ENCODE measurements at regions not wholly inside any gene's neighbourhood (a gene's known extent, or its start where the extent isn't known, plus 50 kb on each side); places are given as distances from the start of the nearest gene placed in this dataset.

DNA sequence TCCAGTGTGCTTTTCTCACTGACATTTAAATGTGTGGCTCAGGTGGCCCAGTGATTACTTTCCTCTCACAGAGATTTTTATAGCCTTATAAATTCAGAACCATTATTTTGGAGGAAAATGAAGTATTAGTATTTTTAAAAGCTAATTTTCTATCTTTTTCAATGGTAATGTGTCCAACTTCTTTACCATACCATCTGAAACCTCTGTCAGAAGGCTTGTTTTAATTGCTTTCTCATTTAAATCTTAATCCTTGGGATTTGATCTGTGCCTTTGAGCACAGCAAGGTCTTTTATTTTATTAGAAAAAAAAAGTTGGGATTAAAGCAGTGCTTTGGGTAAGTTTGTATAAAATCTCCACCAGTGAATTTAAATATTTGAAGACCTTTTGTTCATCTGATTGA is 452.3 kb upstream of the RAG2 start:
- DNase-seq (ENCODE audit: low spot score): no peak

DNA sequence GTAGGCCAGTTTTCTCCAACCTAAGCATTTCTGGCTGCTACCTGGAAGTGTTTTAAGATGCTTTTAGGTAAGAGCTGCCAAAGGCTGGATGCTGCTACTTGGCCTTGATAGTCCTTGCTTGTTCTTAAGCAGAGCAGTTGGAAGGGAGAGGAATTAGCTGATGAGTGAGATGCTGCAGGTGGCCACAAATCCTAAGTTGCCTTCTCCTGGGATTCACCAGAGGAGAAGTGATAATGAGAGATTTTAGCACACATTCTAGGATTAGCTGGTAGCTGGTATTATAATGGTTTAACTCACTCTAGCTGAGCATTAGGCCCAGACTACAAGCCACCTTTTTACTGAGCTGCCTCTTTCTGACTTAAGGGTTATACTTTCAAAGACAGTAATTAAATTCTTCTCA is 442.9 kb upstream of the RAG2 start:
- DNase-seq (ENCODE audit: low spot score): no peak

- no peak for DNase-seq (ENCODE audit: low spot score)
Measured at GRCh38 chr11:37038911-37039310, 440.9 kb upstream of the RAG2 start.

GRCh38 chr11:37026741-37027140 is 428.7 kb upstream of the RAG2 start:
- no peak for DNase-seq (ENCODE audit: low spot score)

DNA sequence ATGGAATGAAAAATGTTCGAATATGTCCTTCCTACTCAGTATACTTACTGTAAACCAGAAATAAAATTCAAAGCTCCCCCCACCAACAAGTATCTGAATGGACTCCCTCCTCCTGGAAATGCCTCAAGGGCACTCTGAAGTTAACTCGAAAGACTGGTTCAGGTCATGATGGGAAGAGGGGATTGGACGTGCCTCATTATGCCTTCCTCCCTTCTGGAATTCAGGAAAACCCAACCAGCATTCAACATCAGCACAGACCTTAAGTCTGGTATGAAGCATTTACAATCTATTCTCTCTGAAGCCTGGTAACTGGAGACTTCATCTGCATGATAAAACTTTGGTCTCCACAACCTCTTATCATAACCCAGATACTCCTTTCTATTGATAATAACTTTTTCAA is 428.3 kb upstream of the RAG2 start:
- no peak for DNase-seq (ENCODE audit: low spot score)

DNA sequence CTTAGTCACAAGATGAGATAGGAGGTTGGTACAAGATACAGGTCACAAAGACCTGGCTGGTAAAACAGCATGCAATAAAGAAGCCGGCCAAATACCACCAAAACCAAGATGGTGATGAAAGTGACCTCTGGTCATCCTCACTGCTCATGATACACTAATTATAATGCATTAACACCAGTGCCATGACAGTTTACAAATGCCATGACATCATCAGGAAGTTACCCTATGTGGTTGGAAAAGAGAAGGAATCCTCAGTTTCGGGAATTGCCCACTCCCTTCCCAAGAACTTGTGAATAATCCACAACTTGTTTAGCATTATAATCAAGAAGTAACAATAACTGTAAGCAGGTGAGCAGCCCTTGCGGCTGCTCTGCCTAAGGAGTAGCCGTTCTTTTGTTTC is 408.5 kb upstream of the RAG2 start:
- no peak for DNase-seq (ENCODE audit: low spot score)

DNA sequence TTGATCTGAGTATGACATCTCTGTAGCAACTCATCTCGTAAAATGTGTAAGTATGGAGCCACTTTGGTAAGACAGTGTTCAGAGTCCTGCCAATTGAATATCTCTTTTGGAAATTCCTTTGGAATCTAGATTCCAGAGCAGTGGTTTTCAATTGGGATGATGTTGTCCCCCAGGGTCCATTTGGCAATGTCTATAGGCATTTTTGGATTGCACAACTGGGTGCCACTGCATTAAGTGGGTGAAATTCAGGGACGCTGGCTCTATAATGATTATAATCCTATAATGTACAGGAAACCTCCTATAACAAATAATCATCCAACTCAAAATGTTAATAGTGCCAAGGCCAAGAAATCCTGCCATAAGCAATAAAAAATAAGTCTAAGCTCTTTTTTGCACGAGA is 404.8 kb upstream of the RAG2 start:
- DNase-seq (ENCODE audit: low spot score): no peak

DNA sequence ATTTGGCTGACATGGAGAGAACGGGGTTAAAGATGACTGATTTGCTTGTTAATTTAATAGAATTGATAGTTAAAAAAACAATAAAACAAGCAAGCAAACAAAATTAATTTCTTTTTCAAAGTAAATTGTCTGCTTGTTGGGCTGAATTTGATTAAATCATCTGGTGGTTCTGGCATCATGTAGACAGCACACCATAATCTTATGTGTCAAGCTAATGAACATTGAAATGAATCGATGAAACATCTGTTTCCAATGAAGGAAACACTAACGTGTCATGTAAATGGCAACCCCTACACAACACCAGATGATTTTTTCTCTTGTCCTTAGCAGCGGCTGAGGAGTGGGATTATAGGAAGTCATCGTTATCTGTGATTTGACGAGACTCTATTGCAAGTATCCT is 399.6 kb upstream of the RAG2 start:
- no peak for DNase-seq (ENCODE audit: low spot score)

DNA sequence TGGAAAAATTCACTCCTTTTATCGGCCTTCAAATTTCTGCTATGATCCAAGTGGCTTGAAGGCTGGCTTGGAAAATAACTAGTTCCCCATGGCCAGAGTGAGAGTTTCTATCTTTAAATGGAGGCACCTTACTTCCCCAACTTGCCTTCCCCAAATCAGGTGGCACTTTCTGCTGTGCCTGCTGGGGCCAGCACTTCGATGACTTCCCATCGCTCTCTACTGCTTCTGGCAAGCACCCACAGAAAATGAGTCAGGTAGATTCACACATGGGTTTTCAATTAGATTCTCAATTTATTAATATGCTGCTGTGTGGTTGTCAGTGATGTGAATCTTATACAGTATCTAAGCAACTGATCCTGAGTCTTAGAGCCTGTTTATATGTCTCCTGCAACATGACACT is 398.8 kb upstream of the RAG2 start:
- DNase-seq (ENCODE audit: low spot score): no peak

DNA sequence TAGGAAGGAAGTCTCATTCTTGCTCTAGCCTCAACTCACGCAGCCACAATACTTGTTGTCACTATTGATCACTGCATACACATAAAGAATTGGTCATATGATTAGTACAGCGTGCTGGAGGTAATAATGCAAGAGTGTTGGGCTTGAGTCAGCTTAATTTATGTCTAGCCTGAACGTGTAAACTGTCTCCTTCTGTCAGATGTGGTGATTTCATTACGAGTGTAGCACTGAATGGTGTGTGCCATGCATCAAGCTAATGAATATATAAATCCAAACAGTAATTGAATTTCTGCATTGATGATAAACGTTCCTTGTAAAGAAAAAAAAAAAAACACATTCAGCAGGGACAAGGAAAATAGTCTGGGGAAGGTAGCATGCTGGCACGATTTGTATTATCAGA is 396.2 kb upstream of the RAG2 start:
- no peak for DNase-seq (ENCODE audit: low spot score)

DNA sequence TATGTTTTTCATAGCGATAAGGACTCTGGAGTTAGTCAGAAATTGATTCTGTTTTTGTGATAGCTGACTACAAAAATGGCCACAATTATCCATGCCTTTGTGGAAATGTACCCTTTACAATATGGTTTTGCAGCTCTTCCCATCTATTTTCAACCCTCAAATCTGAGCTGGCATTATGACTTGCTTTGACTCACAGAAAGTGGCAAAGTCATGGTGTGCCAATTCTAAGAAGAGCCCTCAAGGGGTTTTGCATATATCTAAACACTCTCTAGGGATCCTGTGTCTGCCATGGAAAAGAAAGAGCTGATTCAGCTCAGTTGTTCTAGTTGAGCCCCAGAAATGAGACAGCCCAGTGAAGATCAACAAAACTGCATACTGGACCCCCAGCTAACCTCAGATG is 390.5 kb upstream of the RAG2 start:
- DNase-seq (ENCODE audit: low spot score): no peak

DNA sequence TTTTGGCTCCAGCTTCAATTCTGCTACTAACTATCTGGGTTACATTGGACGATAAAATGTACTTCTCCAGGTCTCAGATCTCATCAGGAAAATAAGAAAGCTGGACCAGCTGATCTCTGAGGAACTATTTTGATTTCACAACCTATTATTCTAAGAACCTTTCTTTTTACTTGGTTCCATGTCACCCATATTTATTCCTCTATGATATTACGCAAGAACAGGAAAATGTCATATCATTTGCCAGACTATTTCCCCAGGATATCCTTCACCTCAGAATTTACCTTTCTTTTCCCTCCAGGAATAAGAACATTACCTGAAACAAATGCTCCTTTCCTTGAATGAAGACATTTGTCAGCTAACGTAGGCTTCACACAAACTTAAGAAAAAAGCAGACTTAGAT is 387.5 kb upstream of the RAG2 start:
- DNase-seq (ENCODE audit: low spot score): no peak

DNA sequence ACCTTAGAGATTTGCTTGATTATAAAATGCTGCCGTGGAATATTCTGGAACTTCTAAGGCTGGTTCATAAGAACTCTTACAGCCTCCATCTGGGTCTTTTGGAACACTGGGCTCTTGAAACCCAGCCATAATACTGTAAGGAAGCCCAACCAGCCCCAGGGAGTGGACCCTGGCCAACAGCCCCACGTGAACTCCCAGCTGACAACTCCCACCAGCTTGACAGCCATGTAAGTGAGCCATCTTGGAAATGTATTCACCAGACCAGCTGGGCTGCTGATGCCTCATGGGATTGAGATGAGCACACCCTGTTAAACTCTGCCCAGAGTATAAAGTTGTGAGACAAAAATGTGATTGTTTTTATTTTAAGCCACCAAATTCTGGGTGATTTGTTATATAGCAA is 378.7 kb upstream of the RAG2 start:
- DNase-seq (ENCODE audit: low spot score): no peak

DNA sequence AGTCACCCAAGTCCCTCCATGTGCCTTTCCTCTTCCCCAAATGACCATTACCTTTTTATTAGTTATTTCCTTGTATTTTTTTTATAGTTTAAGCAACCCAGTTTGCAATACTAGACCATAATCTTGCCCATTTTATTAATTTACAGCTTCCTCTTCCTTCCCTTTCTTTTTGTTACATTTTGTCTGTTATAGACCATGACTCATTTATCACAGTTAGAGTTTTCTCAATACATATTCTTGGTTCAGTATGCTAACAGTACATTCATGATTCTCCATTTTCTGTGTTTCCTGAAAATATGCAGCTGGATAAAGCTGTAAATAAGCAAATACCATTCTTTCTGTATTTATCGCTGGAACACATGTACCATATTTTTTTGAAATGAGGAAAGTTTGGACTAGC is 376.7 kb upstream of the RAG2 start:
- DNase-seq (ENCODE audit: low spot score): no peak

DNA sequence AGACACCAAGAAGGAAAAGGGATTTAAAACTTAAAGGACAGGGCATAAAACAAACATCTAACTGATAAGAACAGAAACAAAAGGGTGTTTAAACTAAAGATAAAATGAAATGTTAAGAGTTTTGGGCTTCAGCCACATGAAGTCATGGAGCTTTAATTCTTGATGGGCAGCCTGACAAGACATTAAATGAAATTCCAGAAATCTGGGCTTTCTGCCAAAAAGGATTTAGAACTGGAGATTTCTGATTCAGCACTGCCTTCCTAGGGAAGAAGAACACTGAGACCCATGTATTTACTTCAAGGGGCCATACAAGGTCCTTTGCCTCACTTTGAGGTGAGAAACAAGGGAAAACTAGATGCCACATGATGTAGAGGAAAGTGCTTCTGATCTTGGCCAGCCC is 355.9 kb upstream of the RAG2 start:
- DNase-seq (ENCODE audit: low spot score): no peak

GRCh38 chr11:36948460-36949127 is 350.6 kb upstream of the RAG2 start:
- no peak for DNase-seq (ENCODE audit: low spot score)

DNA sequence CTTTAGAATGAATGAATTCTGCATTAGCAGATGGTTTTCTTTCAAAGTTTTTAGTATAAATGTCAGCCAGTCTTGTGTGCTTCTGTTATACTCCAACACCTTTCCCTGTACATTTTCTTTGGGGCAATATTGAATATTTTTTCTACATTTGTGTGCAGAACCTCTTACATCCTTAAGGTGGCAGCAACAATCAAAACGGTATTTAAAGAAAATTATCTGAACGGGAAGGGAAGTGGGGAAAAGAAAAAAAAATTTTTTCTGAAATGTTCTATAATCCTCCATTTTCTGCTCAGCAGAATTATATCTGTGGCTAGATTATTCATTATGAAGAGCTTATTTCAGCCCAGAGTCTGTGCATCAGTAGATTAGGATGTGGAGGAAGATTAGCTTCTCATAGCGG is 347.3 kb upstream of the RAG2 start:
- no peak for DNase-seq (ENCODE audit: low spot score)

DNA sequence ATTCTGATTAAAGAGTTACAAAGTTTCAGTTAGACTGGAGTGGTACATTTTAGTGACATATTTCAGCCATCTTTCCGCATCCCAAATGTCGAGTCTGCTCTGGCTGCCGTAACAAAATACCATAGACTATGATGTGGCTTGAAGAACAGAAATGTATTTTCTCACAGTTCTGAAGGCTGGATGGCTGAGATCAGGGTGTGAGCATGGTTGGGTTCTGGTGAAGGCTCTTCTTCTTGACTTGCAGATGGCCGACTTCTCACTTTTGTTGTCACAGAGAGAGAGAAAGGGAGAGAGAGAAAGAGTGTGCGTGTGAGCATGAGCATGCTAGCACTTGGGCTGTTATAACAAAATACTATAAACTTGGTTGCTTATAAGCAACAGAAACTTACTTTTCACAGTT is 335.4 kb upstream of the RAG2 start:
- DNase-seq (ENCODE audit: low spot score): no peak

DNA sequence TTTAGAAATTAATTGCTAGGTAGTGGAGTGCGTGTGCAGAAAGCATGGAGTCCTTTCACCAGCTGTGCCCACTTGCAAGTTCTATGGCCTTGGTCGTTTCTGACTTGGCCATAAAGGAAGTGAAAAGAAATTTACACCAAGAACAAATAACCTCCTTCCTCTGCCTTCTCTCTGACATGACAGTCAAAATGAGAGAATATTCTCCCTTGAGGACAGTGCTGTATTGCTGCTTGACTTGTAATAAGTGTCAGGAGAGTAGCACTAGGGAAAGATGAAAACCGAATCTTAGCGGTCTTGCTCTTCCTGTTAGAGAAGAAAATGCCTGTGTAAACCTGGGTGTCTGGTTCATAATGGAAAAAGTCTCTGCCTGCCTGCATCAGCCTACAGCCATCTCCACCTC is 333.1 kb upstream of the RAG2 start:
- no peak for DNase-seq (ENCODE audit: low spot score)

DNA sequence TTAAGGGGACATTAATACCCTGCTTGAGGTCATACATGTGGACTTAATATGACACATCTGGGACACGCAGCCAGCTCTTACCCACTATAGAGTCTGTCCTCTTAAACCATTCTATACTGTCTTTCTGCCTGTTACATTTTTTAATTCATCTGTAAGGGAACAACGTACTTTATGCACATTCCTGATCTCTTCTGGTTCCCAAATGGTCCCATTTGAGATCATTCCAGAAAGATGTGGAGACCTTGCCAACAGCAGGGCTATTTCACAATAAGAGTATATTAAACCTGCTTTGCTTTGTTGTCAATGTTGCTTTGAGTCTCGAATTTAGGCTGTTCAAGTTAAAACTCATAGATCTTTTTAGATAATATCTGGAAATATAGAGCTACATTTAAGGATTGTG is 332.2 kb upstream of the RAG2 start:
- DNase-seq (ENCODE audit: low spot score): no peak

DNA sequence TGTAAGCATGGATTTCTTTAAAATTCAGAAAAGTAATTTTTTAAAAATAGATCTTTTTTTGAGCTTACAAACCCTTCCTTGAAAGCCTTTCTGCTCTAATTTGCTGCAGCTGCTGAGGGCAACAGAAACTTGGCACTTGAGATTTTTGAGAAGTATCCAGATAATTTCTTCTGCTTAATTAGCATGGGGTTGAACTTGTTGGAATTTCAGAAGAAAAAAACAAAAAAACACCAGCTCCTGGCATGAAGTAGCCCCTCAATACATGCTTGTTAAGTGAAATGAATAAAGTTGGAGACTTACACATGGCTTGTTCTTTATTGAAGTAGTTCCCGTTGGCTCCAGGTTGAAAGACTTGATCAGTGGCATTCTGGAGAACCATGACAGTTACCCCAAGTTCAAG is 331.4 kb upstream of the RAG2 start:
- DNase-seq (ENCODE audit: low spot score): no peak

DNA sequence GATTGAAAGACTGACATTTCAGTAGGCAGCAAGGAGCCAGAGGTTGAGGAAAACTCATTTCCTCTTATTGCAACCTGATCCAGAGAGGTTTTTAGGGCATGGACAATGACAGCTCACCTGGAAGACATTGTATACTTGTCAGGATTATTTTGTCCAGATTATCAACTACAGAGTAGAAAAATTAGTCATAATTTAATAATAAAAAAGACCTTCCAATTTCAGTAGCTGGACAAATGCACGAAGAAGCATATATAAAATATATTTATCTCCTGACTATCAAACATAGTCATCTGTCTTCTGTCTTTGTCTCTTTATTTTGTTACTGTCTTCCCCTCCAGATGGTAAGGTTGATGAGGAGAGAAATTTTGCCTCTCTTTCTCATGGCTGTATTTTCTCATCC is 330.6 kb upstream of the RAG2 start:
- DNase-seq (ENCODE audit: low spot score): no peak

GRCh38 chr11:36899800-36900199 is 301.8 kb upstream of the RAG2 start:
- DNase-seq (ENCODE audit: low spot score): no peak

DNA sequence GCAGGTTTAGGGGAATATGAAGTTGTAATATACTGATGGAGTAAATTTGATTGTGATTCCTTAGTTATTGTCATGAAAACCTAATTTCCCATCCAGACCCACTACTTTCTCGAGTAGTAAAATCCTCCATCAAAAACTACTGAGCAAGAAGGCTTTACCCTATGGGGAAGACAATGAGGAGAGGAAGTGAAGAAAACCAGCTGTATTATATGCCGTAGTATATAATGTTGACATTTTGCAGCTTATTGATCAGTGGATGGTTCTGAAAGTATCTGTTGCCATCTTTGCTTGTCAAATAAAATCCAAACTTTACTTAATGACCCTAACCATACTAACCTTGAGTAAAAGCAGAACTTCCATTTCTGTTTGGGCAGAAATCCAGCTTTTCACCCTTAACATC is 292.8 kb upstream of the RAG2 start:
- DNase-seq (ENCODE audit: low spot score): no peak

GRCh38 chr11:36890121-36890679 is 292.2 kb upstream of the RAG2 start:
- no peak for DNase-seq (ENCODE audit: low spot score)

All from ecto neural progenitor cell (in vitro differentiated cells).